GM23338 (cell line): ENCODE measurements at regions not wholly inside any gene's neighbourhood (a gene's known extent, or its start where the extent isn't known, plus 50 kb on each side); places are given as distances from the start of the nearest gene placed in this dataset.

Source experiments
- ATAC-seq: fragments of 200-7000 bp; cut with Tn5 transposase; 3 replicates; pipeline ENCODE4 v1.9.1; 2020
- DNase-seq: peaks from one replicate; pipeline ENCODE4 v3.0.0-alpha.2; 2015; ENCODE audit warnings: low spot score
- H2AFZ ChIP-seq: fragments of 200-600 bp; sonication (generic); 2 replicates; pipeline ENCODE4 v1.8.0; 2016; ENCODE audit warnings: antibody characterized with exemption, mild to moderate bottlenecking, moderate library complexity
- H3F3A ChIP-seq: fragments of 200-600 bp; sonication (generic); replicated peaks from 2 replicates; pipeline ENCODE4 v1.8.0; 2017; ENCODE audit warnings: antibody characterized with exemption, mixed run types, low read depth
- H3K27ac ChIP-seq: fragments of 200-600 bp; sonication (generic); 2 replicates; pipeline ENCODE4 v1.6.1; 2016; ENCODE audit warnings: low read depth
- H3K27me3 ChIP-seq: fragments of 200-600 bp; sonication (generic); 2 replicates; pipeline ENCODE4 v1.8.0; 2016; ENCODE audit warnings: mild to moderate bottlenecking, mixed run types, moderate library complexity; ENCODE audit not compliant: insufficient read depth
- H3K36me3 ChIP-seq: fragments of 200-600 bp; sonication (generic); 2 replicates; pipeline ENCODE4 v1.8.0; 2016; ENCODE audit warnings: mild to moderate bottlenecking; ENCODE audit not compliant: insufficient read depth
- H3K4me1 ChIP-seq: fragments of 200-600 bp; sonication (generic); 2 replicates; pipeline ENCODE4 v1.8.0; 2016; ENCODE audit warnings: mild to moderate bottlenecking, moderate library complexity; ENCODE audit not compliant: insufficient read depth
- H3K4me2 ChIP-seq: fragments of 200-600 bp; sonication (generic); 2 replicates; pipeline ENCODE4 v1.7.1; 2017; ENCODE audit warnings: mixed run types
- H3K4me3 ChIP-seq: fragments of 200-600 bp; sonication (generic); 2 replicates; pipeline ENCODE4 v1.6.1; 2016; ENCODE audit warnings: mixed run types
- H3K79me2 ChIP-seq: fragments of 200-600 bp; sonication (generic); replicated peaks from 2 replicates; pipeline ENCODE4 v1.8.0; 2017; ENCODE audit warnings: mild to moderate bottlenecking; ENCODE audit not compliant: insufficient read depth
- H3K9me2 ChIP-seq: fragments of 200-600 bp; sonication (generic); 2 replicates; pipeline ENCODE4 v1.8.0; 2017; ENCODE audit not compliant: insufficient read depth
- H4K20me1 ChIP-seq: fragments of 200-600 bp; sonication (generic); replicated peaks from 2 replicates; pipeline ENCODE4 v1.8.0; 2017; ENCODE audit warnings: mild to moderate bottlenecking; ENCODE audit not compliant: insufficient read depth
- H3K27ac Mint-ChIP-seq: 2 replicates; pipeline ENCODE4 v1.8.0; 2020; ENCODE audit warnings: inconsistent platforms, mild to moderate bottlenecking, moderate library complexity, mixed read lengths
- H3K27me3 Mint-ChIP-seq: 3 replicates; pipeline ENCODE4 v1.8.0; 2022; ENCODE audit warnings: low read depth, mild to moderate bottlenecking, moderate library complexity, mixed read lengths, inconsistent platforms; ENCODE audit not compliant: insufficient read depth, poor library complexity
- H3K36me3 Mint-ChIP-seq: 3 replicates; pipeline ENCODE4 v1.8.0; 2021; ENCODE audit warnings: low read depth, mild to moderate bottlenecking, inconsistent platforms, moderate library complexity, mixed read lengths
- H3K4me1 Mint-ChIP-seq: 3 replicates; pipeline ENCODE4 v1.8.0; 2020; ENCODE audit warnings: mild to moderate bottlenecking, inconsistent platforms, mixed read lengths
- H3K4me3 Mint-ChIP-seq: 3 replicates; pipeline ENCODE4 v1.8.0; 2021; ENCODE audit warnings: moderate library complexity, mild to moderate bottlenecking, inconsistent platforms, mixed read lengths
- H3K9me3 Mint-ChIP-seq: 3 replicates; pipeline ENCODE4 v1.8.0; 2020; ENCODE audit warnings: moderate library complexity, mild to moderate bottlenecking, inconsistent platforms, mixed read lengths
- CREB1 ChIP-seq: fragments of 250-450 bp; sonication (Bioruptor Pico); IDR thresholded peaks from 2 replicates; pipeline ENCODE4 v1.5.0; 2020; ENCODE audit warnings: low read depth, mild to moderate bottlenecking, moderate library complexity
- CTCF ChIP-seq, 2 experiments: fragments of 200-600 bp in 1 of 2; sonication (generic) in 1 of 2; conservative IDR thresholded peaks; 2 replicates each; pipeline versions ENCODE4 v1.5.1 to v1.6.1; 2016 to 2017; ENCODE audit warnings: antibody characterized with exemption in 2 of 2, low read depth in 2 of 2, mild to moderate bottlenecking in 2 of 2, moderate library complexity in 1 of 2
- ETS1 ChIP-seq: IDR thresholded peaks from 2 replicates; pipeline ENCODE4 v1.6.1; 2016; ENCODE audit warnings: antibody characterized with exemption
- EZH2 ChIP-seq: fragments of 200-600 bp; sonication (generic); IDR thresholded peaks from one replicate; pipeline ENCODE4 v1.8.0; 2017; ENCODE audit warnings: antibody characterized with exemption, mild to moderate bottlenecking, low read depth; ENCODE audit not compliant: unreplicated experiment
- EZH2phosphoT487 ChIP-seq: fragments of 200-600 bp; sonication (generic); IDR thresholded peaks from one replicate; pipeline ENCODE4 v1.8.1; 2018; ENCODE audit warnings: antibody characterized with exemption; ENCODE audit not compliant: unreplicated experiment
- JUNB ChIP-seq: IDR thresholded peaks from one replicate; pipeline ENCODE4 v1.6.1; 2016; ENCODE audit warnings: antibody characterized with exemption; ENCODE audit not compliant: unreplicated experiment
- NANOG ChIP-seq: IDR thresholded peaks from 2 replicates; pipeline ENCODE4 v1.6.1; 2016; ENCODE audit warnings: antibody characterized with exemption, borderline replicate concordance
- POLR2AphosphoS5 ChIP-seq: IDR thresholded peaks from 2 replicates; pipeline ENCODE4 v1.6.1; 2016; ENCODE audit warnings: antibody characterized with exemption, low read depth
- STAT1 ChIP-seq: IDR thresholded peaks from one replicate; pipeline ENCODE4 v1.6.1; 2016; ENCODE audit warnings: antibody characterized with exemption; ENCODE audit not compliant: unreplicated experiment
- ZNF114 ChIP-seq: fragments of 250-450 bp; sonication (Bioruptor Pico); IDR thresholded peaks from 2 replicates; pipeline ENCODE4 v1.5.0; 2020; ENCODE audit warnings: mild to moderate bottlenecking, moderate library complexity
- ZNF331 ChIP-seq: fragments of 250-450 bp; sonication (Bioruptor Pico); IDR thresholded peaks from 2 replicates; pipeline ENCODE4 v1.5.0; 2020; ENCODE audit warnings: low read depth, mild to moderate bottlenecking, moderate library complexity
- ZNF462 ChIP-seq: fragments of 250-450 bp; sonication (Bioruptor Pico); IDR thresholded peaks from 2 replicates; pipeline ENCODE4 v1.5.0; 2020; ENCODE audit warnings: mild to moderate bottlenecking, moderate library complexity
- TF ChIP-seq, protein P1 (sequence below): IDR thresholded peaks from one replicate; pipeline ENCODE4 v1.6.1; 2018; ENCODE audit warnings: antibody characterized with exemption; ENCODE audit not compliant: unreplicated experiment

DNA sequence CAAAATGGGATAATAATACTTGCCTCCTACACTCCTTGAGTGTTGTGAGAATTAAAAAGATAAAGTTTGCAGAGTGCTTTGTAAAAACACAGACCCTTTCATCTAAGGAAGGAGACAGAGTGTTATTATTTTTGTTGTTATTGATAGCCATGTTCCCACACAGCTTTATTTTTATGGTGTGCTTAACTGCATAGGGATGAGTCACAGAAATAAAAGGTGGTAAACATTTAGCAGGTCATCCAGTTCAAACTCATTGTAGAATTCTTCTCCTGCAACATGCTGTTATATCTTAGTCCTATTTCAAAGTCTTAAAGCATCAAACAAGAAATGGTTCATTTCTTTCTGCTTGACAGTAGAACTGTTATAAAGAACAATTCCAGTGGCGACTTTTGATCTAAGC, 367.5 kb upstream of the ACTBL2 start:
- H3K36me3 ChIP-seq = no peaks in the 10 kb centered on the region
- no peak overlapping the region for H3K4me3 Mint-ChIP-seq
- H3F3A ChIP-seq = no peaks in the 10 kb centered on the region
- no peaks in the 10 kb centered on the region for H4K20me1 ChIP-seq
- H3K4me1 ChIP-seq = no peaks in the 10 kb centered on the region
- H3K27ac Mint-ChIP-seq = no peak overlapping the region
- DNase-seq (no peak), ATAC-seq (no peak)
- H2AFZ ChIP-seq = no peak overlapping the region
- H3K4me2 ChIP-seq = no peak overlapping the region
- no peaks in the 10 kb centered on the region; the same call in 2 of the 3 replicates for H3K36me3 Mint-ChIP-seq
- peaks cover 1% of the 10 kb centered on the region; the same call in 1 of the 3 replicates for H3K4me1 Mint-ChIP-seq
- TF ChIP-seq ZNF331 (CRISPR knock-in tag) (no peak), JUNB (no peak), CTCF (conservative IDR thresholded peaks at IDR 0.05; ENCODE audit: low read depth in 2 of 2) (no peak), STAT1 (no peak), ETS1 (no peak), ZNF114 (no peak), EZH2phosphoT487 (no peak), ZNF462 (CRISPR knock-in tag) (no peak), EZH2 (no peak), POLR2AphosphoS5 (no peak), NANOG (no peak), CREB1 (CRISPR knock-in tag) (no peak)
- TF ChIP-seq, protein P1, sequence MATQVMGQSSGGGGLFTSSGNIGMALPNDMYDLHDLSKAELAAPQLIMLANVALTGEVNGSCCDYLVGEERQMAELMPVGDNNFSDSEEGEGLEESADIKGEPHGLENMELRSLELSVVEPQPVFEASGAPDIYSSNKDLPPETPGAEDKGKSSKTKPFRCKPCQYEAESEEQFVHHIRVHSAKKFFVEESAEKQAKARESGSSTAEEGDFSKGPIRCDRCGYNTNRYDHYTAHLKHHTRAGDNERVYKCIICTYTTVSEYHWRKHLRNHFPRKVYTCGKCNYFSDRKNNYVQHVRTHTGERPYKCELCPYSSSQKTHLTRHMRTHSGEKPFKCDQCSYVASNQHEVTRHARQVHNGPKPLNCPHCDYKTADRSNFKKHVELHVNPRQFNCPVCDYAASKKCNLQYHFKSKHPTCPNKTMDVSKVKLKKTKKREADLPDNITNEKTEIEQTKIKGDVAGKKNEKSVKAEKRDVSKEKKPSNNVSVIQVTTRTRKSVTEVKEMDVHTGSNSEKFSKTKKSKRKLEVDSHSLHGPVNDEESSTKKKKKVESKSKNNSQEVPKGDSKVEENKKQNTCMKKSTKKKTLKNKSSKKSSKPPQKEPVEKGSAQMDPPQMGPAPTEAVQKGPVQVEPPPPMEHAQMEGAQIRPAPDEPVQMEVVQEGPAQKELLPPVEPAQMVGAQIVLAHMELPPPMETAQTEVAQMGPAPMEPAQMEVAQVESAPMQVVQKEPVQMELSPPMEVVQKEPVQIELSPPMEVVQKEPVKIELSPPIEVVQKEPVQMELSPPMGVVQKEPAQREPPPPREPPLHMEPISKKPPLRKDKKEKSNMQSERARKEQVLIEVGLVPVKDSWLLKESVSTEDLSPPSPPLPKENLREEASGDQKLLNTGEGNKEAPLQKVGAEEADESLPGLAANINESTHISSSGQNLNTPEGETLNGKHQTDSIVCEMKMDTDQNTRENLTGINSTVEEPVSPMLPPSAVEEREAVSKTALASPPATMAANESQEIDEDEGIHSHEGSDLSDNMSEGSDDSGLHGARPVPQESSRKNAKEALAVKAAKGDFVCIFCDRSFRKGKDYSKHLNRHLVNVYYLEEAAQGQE = no peak
- no peak overlapping the region for H3K4me3 ChIP-seq
- no peaks in the 10 kb centered on the region for H3K9me3 Mint-ChIP-seq
- no peak overlapping the region for H3K27ac ChIP-seq
- no peaks in the 10 kb centered on the region for H3K79me2 ChIP-seq
- H3K27me3 ChIP-seq = no peaks in the 10 kb centered on the region
- H3K9me2 ChIP-seq = peaks cover 1% of the 10 kb centered on the region
- peaks cover 3% of the 10 kb centered on the region for H3K27me3 Mint-ChIP-seq
